CD4-positive, alpha-beta T cell treated with Interferon gamma for 1 hour (primary cell): ENCODE measurements at regions not wholly inside any gene's neighbourhood (a gene's known extent, or its start where the extent isn't known, plus 50 kb on each side); places are given as distances from the start of the nearest gene placed in this dataset.
"Not testable (repeated sequence)": the region's sequence is repeated elsewhere in the genome, so short reads cannot be mapped to it uniquely, and the experiment has no call there.

Experiments used
- DNase-seq: peaks from one replicate; pipeline ENCODE4 v3.0.0-alpha.2; 2020

DNA sequence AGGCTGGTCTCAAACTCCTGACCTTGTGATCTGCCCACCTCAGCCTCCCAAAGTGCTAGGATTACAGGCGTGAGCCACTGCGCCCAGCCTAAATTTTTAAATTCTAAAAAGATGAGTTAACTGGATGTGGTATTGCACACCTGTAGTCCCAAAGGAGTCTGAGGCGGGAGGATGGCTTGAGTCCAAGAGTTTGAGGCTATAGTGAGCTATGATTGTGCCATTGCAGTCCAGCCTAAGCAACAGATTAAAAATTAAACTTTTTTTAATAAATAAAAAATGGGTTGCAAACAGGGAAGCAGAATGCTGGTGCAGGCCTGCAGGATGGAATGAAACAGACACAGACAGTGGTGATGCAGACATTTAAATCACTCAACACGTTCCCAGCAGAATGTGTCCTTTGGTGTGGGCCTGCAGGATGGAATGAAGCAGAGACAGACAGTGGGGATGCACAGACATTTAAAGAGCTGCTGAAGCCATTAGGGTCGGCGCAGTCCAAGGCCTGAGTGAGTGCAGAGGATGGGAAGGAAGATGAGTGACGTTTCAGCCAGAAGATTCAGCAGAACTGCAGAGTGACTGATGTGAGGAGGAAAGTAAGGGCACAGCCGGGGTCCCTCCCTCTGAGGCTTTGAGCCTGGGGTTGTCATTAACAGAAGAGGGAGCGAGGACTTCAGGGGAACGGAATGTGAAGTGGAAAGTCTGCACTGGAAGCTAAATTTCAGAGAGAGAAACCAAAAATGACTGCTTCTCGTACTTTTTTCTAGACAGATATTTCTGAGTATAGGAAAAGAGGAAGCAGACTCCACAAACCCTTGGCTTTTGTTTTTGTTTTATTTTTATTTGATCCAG is 117.5 kb downstream of the RIN2 start:
- no peak for DNase-seq

DNA sequence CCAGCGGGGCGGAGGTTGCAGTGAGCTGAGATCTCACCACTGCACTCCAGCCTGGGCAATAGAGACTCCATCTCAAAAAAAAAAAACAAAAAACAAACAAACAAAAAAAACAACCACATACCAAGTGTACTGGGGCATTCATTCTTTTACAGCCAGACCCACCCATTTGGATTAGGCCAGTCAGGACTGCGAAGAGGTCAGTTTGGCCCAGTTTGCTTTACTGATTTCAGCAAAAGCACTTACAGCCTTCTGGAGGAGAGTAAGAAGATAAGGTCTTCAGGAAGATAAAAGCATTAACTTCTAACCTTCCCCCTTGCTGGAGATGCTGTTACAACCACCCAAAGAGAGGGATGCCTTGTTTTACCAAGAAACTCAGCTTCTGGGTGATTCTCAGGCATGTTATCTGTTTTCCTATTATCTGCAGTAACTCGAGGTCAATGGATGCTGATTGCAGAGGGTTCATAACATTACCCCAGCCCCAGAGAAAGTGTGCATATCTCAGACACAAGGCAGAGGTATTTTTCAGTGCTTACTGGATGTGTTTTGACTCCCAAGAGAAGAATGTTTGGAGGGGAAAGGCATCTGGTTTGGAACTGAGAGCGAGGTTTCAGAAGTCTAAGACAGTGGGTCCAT is 118.9 kb downstream of the RIN2 start:
- DNase-seq, result no peak

DNA sequence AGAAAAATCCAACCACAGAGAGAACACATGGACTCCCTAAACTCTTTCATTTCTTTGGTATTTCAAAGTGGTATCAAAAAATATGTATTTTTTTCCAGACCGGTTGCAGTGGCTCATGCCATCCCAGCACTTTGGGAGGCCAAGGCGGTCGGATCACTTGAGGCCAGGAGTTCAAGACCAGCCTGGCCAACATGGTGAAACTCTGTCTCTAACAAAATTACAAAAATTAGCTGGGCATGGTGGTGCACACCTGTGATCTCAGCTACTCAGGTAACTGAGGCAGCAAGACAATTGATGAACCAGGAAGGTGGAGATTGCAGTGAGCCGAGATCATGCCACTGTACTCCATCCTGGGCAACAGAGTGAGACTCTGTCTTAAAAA is 121.8 kb downstream of the RIN2 start:
- DNase-seq, result not testable (repeated sequence)

DNA sequence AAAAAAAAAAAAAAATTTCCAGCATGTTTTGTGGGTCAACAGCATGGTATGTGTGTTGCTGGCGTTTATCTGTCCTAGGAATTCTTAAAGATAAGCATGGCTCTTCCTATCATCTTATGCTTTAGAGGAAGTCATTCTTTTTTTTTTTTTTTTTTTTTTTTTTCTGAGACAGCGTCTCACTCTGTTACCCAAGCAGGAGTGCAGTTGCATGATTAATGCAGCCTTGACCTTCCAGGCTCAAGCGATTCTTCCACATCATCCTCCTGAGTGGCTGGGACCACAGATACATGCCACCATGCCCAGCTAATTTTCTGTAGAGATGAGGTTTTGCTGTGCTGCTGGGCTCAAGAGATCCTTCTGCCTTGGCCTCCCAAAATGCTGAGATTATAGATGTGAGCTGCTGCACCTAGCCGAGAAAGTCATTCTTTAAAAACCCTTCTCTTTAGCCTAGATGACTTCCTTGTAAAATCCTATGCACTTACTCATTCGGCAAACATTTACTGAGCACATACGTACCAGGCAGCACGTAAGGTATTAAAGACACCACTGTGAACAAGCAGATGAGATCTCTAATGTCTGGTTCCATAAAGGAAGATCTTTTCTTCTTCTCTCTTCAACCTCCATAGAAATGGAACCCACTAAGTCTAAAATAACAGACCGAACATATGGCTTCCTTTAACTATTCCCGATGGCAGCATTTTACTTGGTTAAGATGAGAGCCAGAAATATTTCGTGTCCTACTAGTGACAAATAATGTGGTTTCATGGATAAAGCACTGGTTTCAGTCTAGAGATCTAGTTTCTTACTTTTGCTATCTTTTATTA is 122.4 kb downstream of the RIN2 start:
- DNase-seq, result no peak

DNA sequence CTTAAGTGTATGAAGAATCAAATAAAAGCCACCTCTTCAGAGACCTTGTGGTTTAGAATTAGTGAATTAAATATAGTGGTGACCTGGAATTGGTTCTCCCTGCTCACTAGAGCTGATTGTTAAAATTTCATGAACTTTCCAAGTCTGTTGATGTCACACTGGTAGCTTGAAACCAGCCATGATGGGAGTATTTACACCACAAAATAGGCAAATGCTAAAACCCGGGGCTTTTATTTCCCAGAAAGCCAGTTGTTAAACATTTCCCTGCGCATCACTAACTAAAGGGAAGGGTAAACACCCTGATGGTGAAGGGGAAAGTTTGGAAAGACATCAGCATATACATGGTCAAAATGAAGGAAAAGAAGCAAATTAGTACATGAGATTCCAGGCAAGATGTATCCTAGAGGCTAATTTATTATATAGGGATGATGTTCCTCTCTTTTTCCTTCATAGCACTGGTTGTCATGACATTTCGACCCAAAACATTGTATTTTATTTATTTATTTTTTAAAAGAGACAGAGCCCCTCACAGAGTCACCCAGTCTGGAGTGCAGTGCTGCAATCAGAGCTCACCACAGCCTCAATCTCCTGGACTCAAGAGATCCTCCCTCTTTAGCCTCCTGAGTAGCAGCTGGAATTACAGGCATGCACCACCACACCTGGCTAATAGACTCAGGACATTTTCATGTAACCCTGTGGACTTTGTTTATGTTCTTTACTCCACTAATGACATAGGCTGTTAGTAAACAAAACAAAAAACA is 123.2 kb downstream of the RIN2 start:
- no peak for DNase-seq

DNA sequence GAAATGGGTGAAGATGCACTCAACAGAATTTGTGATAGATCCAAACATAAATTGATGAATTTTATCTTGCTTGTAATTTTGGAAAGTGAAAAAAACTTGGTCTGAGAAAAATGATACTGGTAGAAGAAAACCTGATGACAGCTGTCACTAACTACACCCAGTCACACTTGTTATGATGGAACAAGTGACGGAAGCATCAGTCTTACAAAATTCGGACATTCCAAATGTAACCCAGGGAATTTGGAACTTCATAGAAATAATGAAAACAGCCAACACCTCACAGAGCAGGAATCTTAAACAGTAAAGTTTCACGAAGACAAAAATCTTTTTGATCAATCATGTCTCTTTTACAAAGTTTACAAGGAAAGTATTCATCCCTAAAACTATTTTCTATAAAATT is 123.9 kb downstream of the RIN2 start:
- no peak for DNase-seq

DNA sequence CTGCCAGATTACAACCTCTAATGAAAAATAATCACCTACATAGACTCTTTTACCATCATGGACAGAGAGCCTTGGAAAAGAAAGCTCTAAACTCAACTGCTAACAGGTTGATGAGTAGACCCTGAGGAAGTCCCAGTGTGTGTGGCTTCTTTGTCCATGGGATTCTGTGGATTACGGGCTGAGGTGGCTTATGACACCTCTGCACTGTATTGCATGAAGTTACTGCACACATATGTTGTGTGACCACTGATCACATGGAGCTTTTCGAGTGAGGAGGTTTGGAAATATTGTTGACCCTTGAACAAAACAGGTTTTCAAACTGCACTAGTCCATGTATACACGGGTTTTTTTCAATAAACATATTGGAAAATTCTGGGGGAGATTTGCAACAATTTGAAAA is 124.4 kb downstream of the RIN2 start:
- no peak for DNase-seq

DNA sequence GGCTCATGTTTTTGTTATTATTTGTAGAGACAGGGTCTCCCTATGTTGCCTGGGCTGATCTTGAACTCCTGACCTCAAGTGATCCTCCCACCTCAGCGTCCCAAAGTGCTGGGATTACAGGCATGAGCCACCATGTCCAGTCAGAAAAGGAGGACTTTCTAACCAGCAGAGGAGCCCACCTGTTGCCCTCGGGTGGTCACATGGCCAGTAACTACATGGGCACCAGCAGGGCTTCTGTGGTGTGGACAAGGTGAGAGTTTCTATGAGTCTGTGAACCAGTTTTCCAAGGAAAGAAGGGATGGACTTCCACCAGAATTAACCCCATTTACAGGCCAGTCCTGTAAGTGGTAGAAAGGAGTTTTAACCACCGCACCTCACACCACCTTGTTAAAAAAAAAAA is 125.4 kb downstream of the RIN2 start:
- no peak for DNase-seq

DNA sequence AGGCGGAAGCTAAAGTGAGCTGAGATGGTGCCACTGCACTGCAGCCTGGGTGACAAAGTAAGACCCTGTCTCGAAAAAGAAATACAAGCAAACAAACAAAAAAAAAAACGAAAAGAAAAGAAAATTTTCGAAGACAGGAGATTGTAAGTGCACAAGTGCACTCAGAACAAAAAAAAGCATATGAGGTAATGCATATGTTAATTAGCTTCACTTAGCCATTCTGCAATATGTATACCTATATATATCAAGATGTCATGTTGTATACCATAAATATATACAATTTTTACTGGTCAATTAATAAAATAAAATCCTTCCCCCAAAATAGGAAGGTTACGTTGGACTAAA is 127.5 kb downstream of the RIN2 start:
- no peak for DNase-seq

DNA sequence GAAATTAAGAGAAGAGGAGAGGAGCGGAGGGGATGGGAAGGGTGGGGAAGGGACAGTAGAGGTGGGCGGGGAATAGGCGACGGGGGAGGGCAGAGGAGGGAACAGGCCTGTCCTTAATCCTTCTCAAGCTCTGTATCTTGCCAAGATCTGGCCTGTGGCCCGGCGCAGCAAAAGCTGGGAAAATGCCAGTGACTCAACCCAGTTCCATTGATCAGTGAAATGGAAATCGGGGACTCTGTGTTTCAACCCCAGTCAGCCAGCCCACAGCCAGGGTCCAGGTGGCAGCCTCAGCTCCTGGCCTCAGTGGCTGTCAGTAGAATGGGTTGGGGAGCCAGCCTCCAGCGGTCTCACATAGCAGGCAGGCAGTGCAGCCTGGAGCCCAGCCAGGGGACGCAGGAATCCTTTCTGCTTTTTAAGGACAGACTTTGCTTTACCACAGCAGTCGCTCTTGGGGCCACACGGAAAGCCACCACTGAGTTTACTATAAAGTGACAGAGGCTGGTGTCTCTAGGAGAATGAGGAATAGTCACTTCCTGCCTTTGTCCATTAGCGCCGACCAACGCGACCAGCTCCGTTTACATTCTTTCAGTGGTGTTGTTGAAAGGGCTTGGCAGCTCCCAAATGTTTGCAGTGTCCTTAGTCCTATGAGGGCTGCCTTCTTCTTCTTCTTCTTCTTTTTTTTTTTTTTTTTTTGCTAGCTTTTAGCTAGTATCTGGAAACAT is 128.0 kb downstream of the RIN2 start:
- DNase-seq, result no peak

DNA sequence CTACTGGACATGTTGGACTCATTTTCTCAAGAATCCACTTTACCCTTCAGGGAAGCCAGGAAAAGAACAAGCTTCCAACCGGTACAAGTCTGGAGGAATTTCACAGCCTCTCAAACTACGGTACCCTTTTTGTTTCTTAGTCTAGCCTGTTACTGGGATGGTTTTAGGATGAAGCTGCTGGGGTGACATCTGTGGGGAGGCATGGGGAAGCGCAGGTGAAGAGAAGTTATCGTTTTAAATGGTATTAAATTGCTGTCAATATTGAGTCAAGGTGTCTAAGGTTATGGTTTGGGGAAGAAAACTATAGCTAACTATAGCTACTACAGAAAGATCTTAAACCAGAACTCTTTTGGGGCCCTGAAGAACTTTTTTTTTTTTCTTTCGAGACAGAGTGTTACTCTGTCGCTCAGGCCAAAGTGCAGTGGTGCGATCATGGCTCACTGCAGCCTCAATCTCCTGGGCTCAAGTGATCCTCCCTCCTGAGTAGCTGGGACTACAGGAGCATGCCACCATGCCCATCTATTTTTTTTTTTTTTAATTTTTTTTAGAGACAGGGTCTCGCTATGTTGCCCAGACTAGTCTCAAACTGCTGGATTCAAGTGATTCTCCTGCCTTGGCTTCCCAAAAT is 128.7 kb downstream of the RIN2 start:
- DNase-seq, result no peak

DNA sequence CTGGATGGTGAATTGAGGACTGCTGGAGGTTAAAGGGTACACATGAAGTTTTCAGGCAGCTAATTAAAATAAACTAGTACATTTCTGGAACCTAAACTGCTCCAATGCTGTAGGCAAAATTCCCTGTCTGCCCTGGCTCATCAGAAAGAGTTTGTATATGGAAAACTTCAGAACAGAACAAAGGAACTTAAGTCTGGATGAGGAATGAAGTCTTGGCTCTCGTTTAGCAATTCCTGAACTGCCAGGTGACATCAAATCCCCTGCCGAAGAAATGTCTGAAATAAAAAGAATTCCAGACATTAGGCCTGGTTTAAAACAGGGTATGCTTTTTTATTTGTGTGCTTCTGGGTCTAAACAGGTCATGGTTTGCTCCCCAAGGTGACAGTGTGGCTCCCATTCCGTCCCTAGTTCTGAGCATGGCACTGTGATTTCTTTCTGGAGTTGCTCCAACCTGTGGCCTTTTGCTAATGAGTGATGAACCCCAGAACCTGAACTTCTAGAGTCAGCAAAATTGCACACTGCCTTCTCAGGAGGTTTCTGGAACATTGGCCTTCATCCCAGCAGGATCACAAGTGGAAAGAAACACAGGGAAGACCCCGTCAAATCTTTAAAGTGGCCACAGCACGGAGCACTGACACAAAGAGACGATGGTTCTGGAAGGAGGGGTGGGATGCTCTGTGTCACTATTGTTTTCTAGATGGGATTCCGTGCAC is 129.4 kb upstream of the NAA20 start:
- no peak for DNase-seq

DNA sequence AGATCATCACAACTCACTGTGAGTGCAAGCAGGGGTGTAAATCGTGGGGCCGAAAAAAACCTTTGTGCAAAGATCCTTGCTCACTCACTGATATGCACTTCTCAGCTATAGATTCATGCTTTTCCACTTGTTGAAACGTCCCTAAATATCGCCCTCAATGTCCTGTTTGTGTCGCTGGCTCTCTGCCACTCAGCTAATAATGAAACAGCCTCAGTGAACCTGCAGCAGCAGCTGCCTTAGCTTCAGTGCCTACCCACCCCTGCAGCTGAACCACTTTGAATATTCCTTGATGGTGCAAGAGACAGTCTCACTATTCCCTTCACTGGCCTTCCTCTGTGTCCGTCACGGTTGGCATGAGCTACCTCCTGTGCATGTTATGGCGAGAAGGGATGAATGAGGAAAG is 128.9 kb upstream of the NAA20 start:
- DNase-seq, result no peak

DNA sequence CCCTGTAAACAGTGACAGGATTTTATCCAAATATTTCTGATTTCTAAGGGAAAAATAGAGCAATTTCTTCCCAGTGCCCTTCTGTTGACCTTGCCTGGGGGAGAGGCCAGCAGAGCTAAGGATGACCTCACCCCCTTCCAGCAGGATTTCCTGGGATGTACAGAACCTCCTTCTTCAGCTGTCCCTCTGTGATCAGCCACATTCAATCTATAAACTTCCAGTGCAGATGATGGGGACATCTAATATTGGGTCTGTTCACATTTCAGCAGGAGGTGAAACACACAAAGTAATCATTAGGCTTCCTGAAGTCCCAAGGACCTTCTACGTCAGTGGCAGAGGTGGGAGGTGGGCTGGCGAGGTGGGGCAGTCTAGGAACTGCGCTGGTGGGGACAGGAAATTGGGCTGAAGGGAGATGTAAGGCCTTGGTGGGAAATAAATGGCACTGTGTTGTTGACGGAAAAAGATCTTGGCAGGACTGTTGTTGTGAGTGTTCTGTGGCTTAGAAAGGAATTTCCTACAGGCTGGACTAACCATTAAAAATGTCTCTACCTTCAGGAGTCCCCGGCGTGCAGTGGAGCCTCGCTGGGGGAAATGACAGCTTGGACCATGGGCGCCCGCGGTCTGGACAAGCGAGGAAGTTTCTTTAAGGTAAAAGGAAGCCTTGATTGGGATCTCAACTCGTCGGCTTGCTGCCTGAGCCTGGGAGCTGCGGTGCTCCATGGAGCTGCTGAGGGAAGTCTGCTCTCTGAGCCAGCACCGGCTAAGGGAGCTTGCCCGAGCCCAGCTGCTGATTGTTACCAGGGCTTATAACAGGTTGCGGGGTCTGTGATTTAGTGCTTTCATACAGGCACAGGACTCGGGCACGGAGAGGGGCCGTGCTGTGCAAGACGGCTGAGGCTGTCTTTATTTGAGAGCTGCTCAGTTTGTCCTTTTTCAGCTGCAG is 127.9 kb upstream of the NAA20 start:
- DNase-seq, result no peak

DNA sequence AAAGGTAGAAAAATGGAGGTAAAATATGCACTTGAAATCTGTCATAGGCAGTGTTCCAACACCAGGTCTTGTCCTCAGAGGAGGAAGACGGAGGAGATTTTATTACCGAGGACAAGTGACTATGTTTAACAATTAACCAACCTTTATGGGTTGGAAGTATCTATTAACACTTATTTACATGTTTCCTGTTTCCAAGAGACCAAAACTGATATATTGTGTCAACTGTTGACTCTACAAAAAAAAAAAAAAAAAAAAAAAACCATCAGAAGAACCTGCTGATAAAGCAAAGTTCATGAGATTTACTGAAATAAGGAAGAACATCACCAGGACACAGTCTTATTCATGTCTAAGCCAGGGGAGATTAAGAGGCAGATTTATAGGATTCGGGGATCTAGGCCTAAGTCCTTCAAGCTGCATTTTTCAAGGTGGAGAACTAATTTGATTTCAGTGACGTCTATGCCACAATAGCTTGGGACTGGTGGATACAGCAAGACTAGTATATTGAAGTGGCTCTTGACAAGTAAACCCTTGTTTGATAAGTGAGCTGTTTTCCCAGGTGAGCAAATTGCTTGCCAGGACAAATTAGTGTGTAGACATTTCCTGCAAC is 126.6 kb upstream of the NAA20 start:
- DNase-seq, result no peak

DNA sequence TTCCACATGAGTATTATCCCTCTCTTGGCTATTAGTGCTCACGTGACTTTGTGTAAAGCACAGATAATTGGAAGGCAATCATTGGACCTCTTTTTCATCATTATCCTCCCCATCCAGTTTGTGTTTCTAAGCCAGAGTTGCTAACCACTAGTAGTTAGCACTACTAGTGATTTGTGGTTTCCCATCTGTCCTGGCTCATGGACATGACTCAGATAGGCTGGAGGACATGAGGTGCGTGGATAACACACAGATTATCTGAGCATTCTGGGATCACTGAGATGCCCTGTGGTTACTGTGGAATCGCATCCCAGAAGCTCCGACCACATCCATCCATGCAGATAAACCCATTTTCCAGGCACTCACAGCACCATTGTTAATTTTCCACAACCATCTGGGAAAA is 123.8 kb upstream of the NAA20 start:
- DNase-seq, result no peak

DNA sequence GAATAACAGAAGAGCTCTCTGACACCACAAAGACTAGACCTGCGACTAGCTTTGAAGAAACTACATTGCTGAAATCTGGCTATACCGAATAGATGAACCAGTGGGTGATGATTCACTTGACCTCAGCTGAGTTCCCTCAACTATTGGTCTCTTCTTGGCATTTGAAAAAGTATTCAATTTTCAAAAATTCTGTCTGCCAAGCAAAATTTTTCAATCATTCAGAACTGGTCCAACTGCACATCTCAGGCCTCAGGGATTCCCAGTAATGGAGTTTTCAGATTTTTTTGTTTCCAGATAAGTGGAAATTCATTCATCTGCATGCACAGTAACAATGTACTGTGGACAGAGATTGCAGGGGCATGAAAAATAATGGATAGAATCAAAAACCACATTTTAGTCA is 121.4 kb upstream of the NAA20 start:
- DNase-seq, result no peak

DNA sequence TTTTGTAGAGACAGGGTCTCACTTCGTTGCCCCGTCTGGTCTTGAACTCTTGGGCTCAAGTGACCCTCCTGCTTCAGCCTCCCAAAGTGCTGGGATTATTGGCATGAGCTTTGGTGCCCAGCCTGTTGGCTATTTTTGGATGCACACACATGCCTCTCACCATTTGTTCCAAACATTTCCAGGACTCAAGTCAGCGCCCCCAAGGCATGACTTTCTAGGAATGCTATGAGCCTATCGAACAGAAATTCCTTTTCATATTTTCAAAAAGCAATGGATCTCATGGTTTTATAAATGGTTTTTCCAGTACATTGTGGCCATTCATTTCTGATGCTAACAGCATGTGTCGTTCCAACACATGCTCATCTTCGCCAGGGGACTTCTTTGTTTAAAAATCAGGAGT is 119.3 kb upstream of the NAA20 start:
- DNase-seq, result no peak

DNA sequence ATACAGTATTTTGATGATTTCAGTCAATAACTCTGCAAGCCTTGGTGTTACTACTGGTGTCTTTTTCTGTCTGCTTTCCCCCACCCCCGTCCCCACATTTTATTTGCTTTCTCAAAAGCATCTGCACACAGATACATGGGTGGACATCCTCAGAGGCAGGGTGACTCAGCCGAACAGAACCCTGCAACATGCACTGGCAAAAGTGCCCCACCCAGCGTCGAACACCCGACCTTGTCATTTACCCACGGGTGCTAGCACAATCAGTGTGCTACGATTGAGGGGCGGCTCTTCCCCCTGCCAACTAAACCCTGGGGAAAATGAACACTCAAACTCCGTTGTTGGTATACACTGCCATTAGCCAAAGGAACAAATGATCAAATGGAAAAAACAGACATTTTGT is 115.9 kb upstream of the NAA20 start:
- DNase-seq, result peak; percentile 18
